ENCODE measurements at regions not wholly inside any gene's neighbourhood (a gene's known extent, or its start where the extent isn't known, plus 50 kb on each side); places are given as distances from the start of the nearest gene placed in this dataset.

DNA sequence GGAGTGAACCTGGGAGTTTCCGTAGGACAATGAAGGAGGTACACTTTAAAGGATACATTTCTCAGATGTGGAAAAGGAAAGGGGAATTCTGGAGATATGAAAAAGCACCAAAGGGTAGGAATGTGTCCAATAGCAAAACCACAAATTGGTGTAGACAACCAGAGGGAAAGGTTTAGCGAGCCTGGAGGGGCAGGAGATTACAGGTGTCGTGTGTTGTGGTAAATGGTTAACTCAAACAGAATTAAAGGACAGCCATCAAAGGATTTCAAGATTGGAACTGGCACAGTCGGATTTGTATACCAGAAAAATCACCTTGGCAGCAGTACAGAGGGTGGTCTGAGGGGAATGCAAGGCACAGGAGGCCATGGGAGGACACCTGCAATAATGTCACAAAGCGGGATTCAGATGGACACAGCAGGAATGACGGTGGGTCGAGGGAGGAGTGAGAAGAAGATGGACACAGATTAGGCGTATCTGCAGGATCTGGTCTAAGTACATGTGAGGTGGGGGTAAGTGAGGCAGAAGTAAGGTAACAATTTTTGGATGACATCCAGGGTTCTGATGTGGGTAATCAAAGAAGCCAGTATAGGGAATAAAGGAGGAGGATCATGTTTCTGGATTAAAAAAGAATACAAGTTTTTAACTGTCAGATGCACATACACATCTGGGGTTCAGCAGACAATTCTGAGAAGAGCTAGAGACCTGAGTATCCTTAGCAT, 361.6 kb downstream of the KLF12 start:
- Histone ChIP-seq H3K4me3 (ENCODE audit: low read length) (no peak overlapping the region), H3K9me3 (ENCODE audit: control insufficient read depth, low read length) (no peaks in the 10 kb centered on the region), H3K27ac (ENCODE audit: low read length) (no peak overlapping the region), H3K4me1 (ENCODE audit: control insufficient read depth, insufficient read depth, low read length) (peaks cover 4% of the 10 kb centered on the region), H3K27me3 (ENCODE audit: control insufficient read depth, insufficient read depth) (no peaks in the 10 kb centered on the region)
- 85% methylated on average over 8 of the region's 8 CpGs for WGBS
- no peak for DNase-seq
- intact Hi-C loops (cut with DNase I) = no loop called here
- ATAC-seq = no peak

DNA sequence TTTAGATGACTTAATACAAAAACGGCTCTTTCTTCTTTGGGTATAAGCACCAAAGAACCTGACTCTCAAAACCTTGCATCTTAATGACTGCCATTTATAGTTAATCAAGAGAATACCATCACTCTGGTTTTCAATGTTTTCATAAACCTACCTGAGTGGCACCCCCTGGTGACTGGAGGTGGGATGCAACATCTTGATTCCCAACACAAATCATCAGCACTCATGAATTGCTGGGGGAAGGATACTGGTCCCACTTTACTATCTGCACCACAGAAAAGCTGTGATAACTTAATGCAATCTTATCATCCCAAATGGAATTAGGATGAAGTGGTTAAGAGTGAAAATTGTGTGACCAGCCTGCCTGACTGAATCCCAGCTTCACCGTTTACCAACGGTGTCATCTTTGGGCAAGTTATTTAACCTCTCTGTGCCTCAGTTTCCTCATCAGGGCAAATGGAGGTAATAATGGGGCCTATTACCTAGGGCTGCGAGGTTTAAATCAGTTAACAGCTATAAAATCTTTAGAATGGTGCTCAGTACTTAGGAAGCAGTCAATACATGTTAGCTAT, 366.4 kb downstream of the KLF12 start:
- ATAC-seq (no peak), DNase-seq (no peak)
- H3K9me3 ChIP-seq (ENCODE audit: control insufficient read depth, low read length) = no peaks in the 10 kb centered on the region
- H3K4me3 ChIP-seq (ENCODE audit: low read length) = no peak overlapping the region
- H3K4me1 ChIP-seq (ENCODE audit: control insufficient read depth, insufficient read depth, low read length) = peaks cover 11% of the 10 kb centered on the region
- WGBS = 73% methylated on average over 4 of the region's 4 CpGs
- H3K27me3 ChIP-seq (ENCODE audit: control insufficient read depth, insufficient read depth) = no peaks in the 10 kb centered on the region
- intact Hi-C loops (cut with DNase I) = no loop called here
- no peak overlapping the region for H3K27ac ChIP-seq (ENCODE audit: low read length)

DNA sequence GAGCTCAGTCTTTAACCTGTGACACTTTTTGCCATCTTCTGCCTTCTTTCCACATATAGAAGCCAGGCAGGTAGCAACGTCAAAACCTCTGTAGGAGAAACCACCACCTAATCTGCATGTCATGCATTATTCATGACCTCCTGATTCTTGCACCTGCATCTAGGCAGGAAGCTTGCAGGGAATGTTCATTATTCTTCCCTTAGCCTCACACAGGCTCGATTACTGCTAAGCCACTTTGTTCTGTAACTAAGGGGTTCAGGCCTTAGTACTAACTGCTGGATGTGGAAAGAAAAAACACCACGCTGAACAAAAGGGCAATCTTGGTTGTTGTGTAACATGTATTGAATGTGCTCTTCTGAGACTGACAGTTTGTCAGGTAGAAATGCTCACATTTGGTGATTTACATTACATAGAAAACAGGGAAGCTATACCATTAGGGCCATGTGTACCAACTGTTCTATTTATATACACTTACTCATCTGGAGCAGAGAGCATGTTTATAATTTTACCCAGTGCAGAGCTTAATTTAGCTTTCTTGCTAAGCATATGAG, 366.9 kb downstream of the KLF12 start:
- Histone ChIP-seq H3K4me1 (ENCODE audit: control insufficient read depth, insufficient read depth, low read length) (peaks cover 11% of the 10 kb centered on the region), H3K4me3 (ENCODE audit: low read length) (no peak overlapping the region), H3K27me3 (ENCODE audit: control insufficient read depth, insufficient read depth) (no peaks in the 10 kb centered on the region), H3K9me3 (ENCODE audit: control insufficient read depth, low read length) (no peaks in the 10 kb centered on the region), H3K27ac (ENCODE audit: low read length) (peak overlapping the region; percentile 78)
- intact Hi-C loops (cut with DNase I) = no loop called here
- ATAC-seq (no peak), DNase-seq (no peak)
- WGBS = 41% methylated on average over 3 of the region's 3 CpGs

DNA sequence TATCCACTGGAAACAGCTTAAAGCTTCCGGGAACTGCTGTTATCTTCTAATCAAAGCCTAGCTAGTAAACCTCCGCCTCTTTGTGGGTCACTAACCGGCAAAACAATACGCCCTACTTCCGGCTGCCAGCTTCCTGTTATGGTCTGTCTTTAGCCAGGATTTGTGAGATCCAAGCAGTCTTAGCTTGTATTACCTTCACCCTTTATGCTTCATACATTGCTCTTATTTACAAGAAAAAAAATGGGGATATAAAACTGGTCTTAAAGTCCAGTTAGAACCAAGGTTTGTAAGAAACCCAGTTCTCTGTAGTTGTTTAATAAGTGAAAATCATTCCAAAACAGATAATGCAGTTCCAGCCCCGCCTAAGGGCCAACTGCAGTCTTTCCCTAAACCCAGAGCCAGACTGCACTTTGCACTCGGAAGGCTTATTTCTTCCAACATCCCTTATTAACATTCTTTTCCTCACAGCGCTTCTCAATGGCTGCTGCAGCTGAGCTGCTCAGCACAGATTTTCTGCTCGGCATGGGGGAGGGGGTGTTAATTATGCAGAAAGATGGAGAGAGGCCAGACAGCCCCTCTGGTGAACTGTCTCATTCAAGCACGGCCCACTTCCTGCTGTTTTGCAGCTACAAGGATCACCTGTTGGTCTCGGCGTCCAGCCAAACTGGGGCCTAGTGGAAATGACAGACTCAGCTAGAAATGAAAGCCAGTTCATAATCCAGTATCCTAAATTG, 368.4 kb downstream of the KLF12 start:
- peaks cover 11% of the 10 kb centered on the region for H3K4me1 ChIP-seq (ENCODE audit: control insufficient read depth, insufficient read depth, low read length)
- WGBS = 6% methylated on average over 12 of the region's 12 CpGs

DNA sequence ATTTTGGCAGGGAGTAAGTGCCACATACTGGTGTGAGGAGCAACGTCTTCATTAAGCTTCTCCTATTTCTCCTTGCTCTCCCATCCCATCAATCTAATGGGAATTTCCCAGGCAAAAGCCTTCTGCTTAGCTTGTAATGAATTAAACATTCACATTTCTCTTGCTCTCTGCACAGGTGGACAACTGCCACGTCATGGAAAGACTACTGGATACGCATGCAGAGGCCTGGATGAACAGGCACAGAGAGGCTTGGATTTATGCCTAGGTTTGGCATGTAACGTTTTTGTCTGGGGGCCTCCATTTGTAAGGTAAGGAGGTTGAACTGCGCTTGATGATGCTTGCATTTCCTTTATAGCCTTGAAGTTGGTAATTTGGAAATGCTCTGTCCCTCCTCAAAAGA, 374.8 kb downstream of the KLF12 start:
- WGBS = 84% methylated on average over 5 of the region's 5 CpGs

More for the DNA sequence above, 368.4 kb downstream of the KLF12 start:
- Histone ChIP-seq H3K27ac (ENCODE audit: low read length) (peak overlapping the region; percentile 94), H3K9me3 (ENCODE audit: control insufficient read depth, low read length) (no peaks in the 10 kb centered on the region), H3K4me3 (ENCODE audit: low read length) (peak overlapping the region; percentile 59), H3K27me3 (ENCODE audit: control insufficient read depth, insufficient read depth) (no peaks in the 10 kb centered on the region)
- ATAC-seq = peak; percentile 83 to 90
- DNase-seq = peak; percentile 72 to 93 (median 90)
- intact Hi-C loops (cut with DNase I) = no loop called here

DNA sequence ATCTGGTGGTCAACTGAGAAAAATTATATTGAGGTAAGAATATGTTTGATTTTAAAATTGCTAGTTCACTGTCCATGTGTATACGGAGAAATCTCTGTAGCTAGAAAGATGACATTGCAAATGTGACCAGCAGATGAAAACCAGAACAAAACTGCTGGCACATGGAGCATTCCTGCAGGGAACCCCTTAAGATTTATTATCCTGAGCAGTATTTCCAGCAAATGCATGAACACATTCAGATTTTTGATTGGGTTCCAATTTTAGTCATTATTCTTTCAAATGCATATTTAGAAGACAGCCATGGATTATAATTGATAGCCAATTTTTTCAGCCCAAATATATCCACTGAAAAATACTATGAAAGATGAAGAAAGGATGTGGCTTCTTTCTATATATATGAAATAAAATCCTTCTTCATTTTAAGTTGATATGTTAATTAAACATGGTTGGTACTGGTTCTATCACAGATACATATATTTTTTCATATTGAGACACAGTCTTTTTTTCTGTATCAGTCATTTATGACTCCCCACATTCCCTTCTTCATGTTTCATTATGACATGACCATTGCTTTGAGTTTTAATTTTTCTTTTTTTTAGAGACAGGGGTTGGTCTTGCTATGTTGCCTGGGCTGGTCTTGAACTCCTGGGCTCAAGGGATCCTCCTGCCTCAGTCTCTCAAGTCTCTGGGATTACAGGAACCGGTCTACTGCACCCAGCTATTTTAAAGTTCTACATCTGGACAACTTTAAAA, 376.5 kb downstream of the KLF12 start:
- WGBS = 82% methylated on average over 2 of the region's 2 CpGs
- no peak for DNase-seq
- H3K4me1 ChIP-seq (ENCODE audit: control insufficient read depth, insufficient read depth, low read length) = no peaks in the 10 kb centered on the region
- no peak overlapping the region for H3K27ac ChIP-seq (ENCODE audit: low read length)
- H3K27me3 ChIP-seq (ENCODE audit: control insufficient read depth, insufficient read depth) = no peaks in the 10 kb centered on the region
- ATAC-seq = no peak
- intact Hi-C loops (cut with DNase I) = loop anchor here in 1 of 4 donors (10.0 kb wide), 1 partner anchor 1467 kb away; no protein-coding TSS in a partner anchor
- H3K9me3 ChIP-seq (ENCODE audit: control insufficient read depth, low read length) = no peaks in the 10 kb centered on the region
- H3K4me3 ChIP-seq (ENCODE audit: low read length) = no peak overlapping the region

More for the DNA sequence above, 374.8 kb downstream of the KLF12 start:
- DNase-seq = no peak
- Histone ChIP-seq H3K4me3 (ENCODE audit: low read length) (no peak overlapping the region), H3K27me3 (ENCODE audit: control insufficient read depth, insufficient read depth) (no peaks in the 10 kb centered on the region), H3K27ac (ENCODE audit: low read length) (no peak overlapping the region), H3K4me1 (ENCODE audit: control insufficient read depth, insufficient read depth, low read length) (no peaks in the 10 kb centered on the region), H3K9me3 (ENCODE audit: control insufficient read depth, low read length) (no peaks in the 10 kb centered on the region)
- no peak for ATAC-seq
- intact Hi-C loops (cut with DNase I) = loop anchor here in 1 of 4 donors (10.0 kb wide), 1 partner anchor 1465 kb away; no protein-coding TSS in a partner anchor

GRCh38 chr13:73754727-73755292, 379.4 kb downstream of the KLF12 start:
- no peaks in the 10 kb centered on the region for H3K4me1 ChIP-seq (ENCODE audit: control insufficient read depth, insufficient read depth, low read length)
- intact Hi-C loops (cut with DNase I) = loop anchor here in 1 of 4 donors (10.0 kb wide), 1 partner anchor 1470 kb away; no protein-coding TSS in a partner anchor
- no peak overlapping the region for H3K27ac ChIP-seq (ENCODE audit: low read length)
- ATAC-seq = peak; percentile 51 to 54
- no peak overlapping the region for H3K4me3 ChIP-seq (ENCODE audit: low read length)
- H3K9me3 ChIP-seq (ENCODE audit: control insufficient read depth, low read length) = no peaks in the 10 kb centered on the region
- no peak for DNase-seq
- 59% methylated on average over 3 of the region's 3 CpGs for WGBS
- H3K27me3 ChIP-seq (ENCODE audit: control insufficient read depth, insufficient read depth) = no peaks in the 10 kb centered on the region

DNA sequence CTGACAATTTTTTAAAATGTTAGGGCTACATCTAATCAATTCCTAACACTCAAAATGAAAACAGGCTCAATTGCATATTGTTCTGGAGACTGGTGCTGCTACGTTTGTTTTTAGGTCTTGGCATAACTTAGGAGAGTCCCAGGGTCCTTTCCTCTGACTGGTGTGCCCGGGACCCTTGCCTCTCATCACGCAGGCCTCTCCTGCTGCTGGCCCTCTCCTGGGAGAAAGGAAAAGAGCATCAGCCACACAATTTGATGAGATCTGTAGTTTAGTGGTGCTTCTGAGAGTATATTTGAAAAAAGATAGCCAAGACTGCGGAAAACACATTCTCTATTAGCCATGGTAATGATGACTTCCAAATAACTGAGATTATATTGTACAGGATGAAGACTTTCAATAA, 380.0 kb downstream of the KLF12 start:
- Histone ChIP-seq H3K4me1 (ENCODE audit: control insufficient read depth, insufficient read depth, low read length) (no peaks in the 10 kb centered on the region), H3K9me3 (ENCODE audit: control insufficient read depth, low read length) (no peaks in the 10 kb centered on the region), H3K4me3 (ENCODE audit: low read length) (no peak overlapping the region), H3K27me3 (ENCODE audit: control insufficient read depth, insufficient read depth) (no peaks in the 10 kb centered on the region), H3K27ac (ENCODE audit: low read length) (no peak overlapping the region)
- WGBS = 48% methylated on average over 4 of the region's 4 CpGs
- DNase-seq (no peak), ATAC-seq (no peak)
- intact Hi-C loops (cut with DNase I) = loop anchor here in 1 of 4 donors (10.0 kb wide), 1 partner anchor 1471 kb away; no protein-coding TSS in a partner anchor

DNA sequence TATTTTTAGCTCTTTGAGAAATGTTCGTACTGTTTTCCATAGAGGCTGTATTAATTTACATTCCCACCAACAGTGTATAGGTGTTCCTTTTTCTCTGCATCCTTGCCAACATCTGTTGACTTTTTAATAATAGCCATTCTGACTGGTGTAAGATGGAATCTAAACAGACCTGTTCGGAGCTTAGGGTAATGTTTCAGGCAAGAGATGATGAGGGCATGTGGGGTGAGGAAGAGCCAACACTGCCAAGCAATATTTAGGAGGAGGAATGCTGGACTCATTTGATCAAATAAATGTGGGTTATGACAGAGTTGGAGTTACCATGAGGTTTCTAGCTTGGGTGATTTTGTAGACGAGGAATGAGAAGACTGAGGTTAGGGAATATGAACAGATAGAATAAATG, 382.9 kb downstream of the KLF12 start:
- intact Hi-C loops (cut with DNase I) = loop anchor here in 1 of 4 donors (10.0 kb wide), 1 partner anchor 1474 kb away; no protein-coding TSS in a partner anchor
- Histone ChIP-seq H3K4me1 (ENCODE audit: control insufficient read depth, insufficient read depth, low read length) (no peaks in the 10 kb centered on the region), H3K9me3 (ENCODE audit: control insufficient read depth, low read length) (no peaks in the 10 kb centered on the region), H3K4me3 (ENCODE audit: low read length) (no peak overlapping the region), H3K27ac (ENCODE audit: low read length) (no peak overlapping the region), H3K27me3 (ENCODE audit: control insufficient read depth, insufficient read depth) (no peaks in the 10 kb centered on the region)
- ATAC-seq (no peak), DNase-seq (no peak)
- WGBS = 89% methylated on average over 3 of the region's 3 CpGs

DNA sequence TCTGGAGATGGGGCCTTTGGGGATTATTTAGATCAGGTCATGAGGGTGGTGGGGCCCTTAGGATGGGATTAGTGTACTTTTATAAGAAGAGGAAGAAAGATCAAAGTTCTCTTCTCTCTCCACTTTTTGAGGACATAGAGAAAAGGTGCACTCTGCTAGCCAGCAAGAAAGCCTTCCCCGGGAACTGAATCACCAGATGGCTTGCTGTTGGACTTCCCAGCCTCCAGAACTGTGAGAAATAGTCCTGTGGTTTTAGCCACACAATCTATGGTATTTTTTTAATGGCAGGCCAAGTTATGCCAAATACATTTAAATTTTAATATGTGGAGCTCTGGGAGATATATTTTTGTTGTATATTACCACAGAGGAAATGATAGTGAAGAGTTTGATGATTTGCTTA, 385.8 kb downstream of the KLF12 start:
- Histone ChIP-seq H3K27me3 (ENCODE audit: control insufficient read depth, insufficient read depth) (no peaks in the 10 kb centered on the region), H3K4me1 (ENCODE audit: control insufficient read depth, insufficient read depth, low read length) (no peaks in the 10 kb centered on the region), H3K4me3 (ENCODE audit: low read length) (no peak overlapping the region), H3K9me3 (ENCODE audit: control insufficient read depth, low read length) (no peaks in the 10 kb centered on the region), H3K27ac (ENCODE audit: low read length) (no peak overlapping the region)
- intact Hi-C loops (cut with DNase I) = no loop called here
- ATAC-seq (no peak), DNase-seq (no peak)
- WGBS = 96% methylated on average over 1 of the region's 1 CpG

Measured in right cardiac atrium (tissue), 5 donors.